NCI-H1930 (cell line): ENCODE measurements at regions not wholly inside any gene's neighbourhood (a gene's known extent, or its start where the extent isn't known, plus 50 kb on each side); places are given as distances from the start of the nearest gene placed in this dataset.
"Not testable (repeated sequence)": the region's sequence is repeated elsewhere in the genome, so short reads cannot be mapped to it uniquely, and the experiment has no call there.

ENCODE experiments used
- DNase-seq, 2 experiments: peaks; one replicate each; lab custom pipeline; 2025; lab: John Stamatoyannopoulos, UW

- no peak for DNase-seq
Measured at GRCh38 chr5:105917189-105917588, 1753.5 kb downstream of the EFNA5 start.

- DNase-seq, result no peak
Measured at GRCh38 chr5:105907016-105907415, 1763.7 kb downstream of the EFNA5 start.

- DNase-seq, result no peak
Measured at GRCh38 chr5:105905392-105905791, 1765.3 kb downstream of the EFNA5 start.

GRCh38 chr5:105903069-105903468 is 1767.7 kb downstream of the EFNA5 start:
- DNase-seq, result no peak

GRCh38 chr5:105899726-105900125 is 1771.0 kb downstream of the EFNA5 start:
- no peak for DNase-seq

- no peak for DNase-seq
Measured at GRCh38 chr5:105898183-105898582, 1772.6 kb downstream of the EFNA5 start.

- no peak for DNase-seq
Measured at GRCh38 chr5:105885266-105885665, 1785.5 kb downstream of the EFNA5 start.

- no peak for DNase-seq
Measured at GRCh38 chr5:105882956-105883481, 1787.7 kb downstream of the EFNA5 start.

GRCh38 chr5:105878402-105878801 is 1792.3 kb downstream of the EFNA5 start:
- DNase-seq, result no peak

- DNase-seq, result no peak
Measured at GRCh38 chr5:105877592-105877991, 1793.1 kb downstream of the EFNA5 start.

- no peak for DNase-seq
Measured at GRCh38 chr5:105874316-105874715, 1796.4 kb downstream of the EFNA5 start.

- DNase-seq, result no peak
Measured at GRCh38 chr5:105872569-105873270, 1798.0 kb downstream of the EFNA5 start.

- DNase-seq, result no peak
Measured at GRCh38 chr5:105868038-105868780, 1802.5 kb downstream of the EFNA5 start.

GRCh38 chr5:105865834-105866233 is 1804.9 kb downstream of the EFNA5 start:
- DNase-seq, result no peak

- DNase-seq, result not testable (repeated sequence)
Measured at GRCh38 chr5:105859350-105859749, 1811.4 kb downstream of the EFNA5 start.

GRCh38 chr5:105849701-105850100 is 1821.0 kb downstream of the EFNA5 start:
- DNase-seq, result no peak

GRCh38 chr5:105840800-105841199 is 1829.9 kb downstream of the EFNA5 start:
- no peak for DNase-seq

- DNase-seq, result no peak
Measured at GRCh38 chr5:105836887-105837286, 1833.8 kb downstream of the EFNA5 start.

- DNase-seq, result no peak
Measured at GRCh38 chr5:105836268-105836667, 1834.5 kb downstream of the EFNA5 start.

- no peak for DNase-seq
Measured at GRCh38 chr5:105828821-105829220, 1841.9 kb downstream of the EFNA5 start.

- DNase-seq, result no peak
Measured at GRCh38 chr5:105821800-105822199, 1848.9 kb downstream of the EFNA5 start.

- DNase-seq, result no peak
Measured at GRCh38 chr5:105817914-105818313, 1852.8 kb downstream of the EFNA5 start.

- DNase-seq, result no peak
Measured at GRCh38 chr5:105817416-105817815, 1853.3 kb downstream of the EFNA5 start.
